ENCODE measurements at regions not wholly inside any gene's neighbourhood (a gene's known extent, or its start where the extent isn't known, plus 50 kb on each side); places are given as distances from the start of the nearest gene placed in this dataset.

DNA sequence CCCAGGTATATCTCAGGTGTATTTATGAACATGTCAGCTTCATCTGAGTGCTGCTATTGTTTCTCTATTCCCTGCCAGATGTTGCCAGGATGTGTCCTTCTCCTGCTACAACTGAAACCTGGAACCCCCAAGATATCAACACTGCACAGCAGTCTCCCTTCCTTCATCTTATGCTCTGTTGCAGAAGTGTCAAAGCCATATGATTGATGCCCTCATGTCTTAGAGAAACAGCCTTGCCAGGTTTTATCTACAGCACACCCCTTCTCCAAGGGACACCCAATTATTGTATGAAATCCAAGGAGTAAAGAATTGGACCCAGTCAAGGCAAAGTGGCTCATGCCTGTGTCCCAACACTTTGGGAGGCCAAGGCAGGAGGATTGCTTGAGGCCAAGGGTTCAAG, 60.5 kb upstream of the GHITM start (continued):
- TF ChIP-seq, protein P1, sequence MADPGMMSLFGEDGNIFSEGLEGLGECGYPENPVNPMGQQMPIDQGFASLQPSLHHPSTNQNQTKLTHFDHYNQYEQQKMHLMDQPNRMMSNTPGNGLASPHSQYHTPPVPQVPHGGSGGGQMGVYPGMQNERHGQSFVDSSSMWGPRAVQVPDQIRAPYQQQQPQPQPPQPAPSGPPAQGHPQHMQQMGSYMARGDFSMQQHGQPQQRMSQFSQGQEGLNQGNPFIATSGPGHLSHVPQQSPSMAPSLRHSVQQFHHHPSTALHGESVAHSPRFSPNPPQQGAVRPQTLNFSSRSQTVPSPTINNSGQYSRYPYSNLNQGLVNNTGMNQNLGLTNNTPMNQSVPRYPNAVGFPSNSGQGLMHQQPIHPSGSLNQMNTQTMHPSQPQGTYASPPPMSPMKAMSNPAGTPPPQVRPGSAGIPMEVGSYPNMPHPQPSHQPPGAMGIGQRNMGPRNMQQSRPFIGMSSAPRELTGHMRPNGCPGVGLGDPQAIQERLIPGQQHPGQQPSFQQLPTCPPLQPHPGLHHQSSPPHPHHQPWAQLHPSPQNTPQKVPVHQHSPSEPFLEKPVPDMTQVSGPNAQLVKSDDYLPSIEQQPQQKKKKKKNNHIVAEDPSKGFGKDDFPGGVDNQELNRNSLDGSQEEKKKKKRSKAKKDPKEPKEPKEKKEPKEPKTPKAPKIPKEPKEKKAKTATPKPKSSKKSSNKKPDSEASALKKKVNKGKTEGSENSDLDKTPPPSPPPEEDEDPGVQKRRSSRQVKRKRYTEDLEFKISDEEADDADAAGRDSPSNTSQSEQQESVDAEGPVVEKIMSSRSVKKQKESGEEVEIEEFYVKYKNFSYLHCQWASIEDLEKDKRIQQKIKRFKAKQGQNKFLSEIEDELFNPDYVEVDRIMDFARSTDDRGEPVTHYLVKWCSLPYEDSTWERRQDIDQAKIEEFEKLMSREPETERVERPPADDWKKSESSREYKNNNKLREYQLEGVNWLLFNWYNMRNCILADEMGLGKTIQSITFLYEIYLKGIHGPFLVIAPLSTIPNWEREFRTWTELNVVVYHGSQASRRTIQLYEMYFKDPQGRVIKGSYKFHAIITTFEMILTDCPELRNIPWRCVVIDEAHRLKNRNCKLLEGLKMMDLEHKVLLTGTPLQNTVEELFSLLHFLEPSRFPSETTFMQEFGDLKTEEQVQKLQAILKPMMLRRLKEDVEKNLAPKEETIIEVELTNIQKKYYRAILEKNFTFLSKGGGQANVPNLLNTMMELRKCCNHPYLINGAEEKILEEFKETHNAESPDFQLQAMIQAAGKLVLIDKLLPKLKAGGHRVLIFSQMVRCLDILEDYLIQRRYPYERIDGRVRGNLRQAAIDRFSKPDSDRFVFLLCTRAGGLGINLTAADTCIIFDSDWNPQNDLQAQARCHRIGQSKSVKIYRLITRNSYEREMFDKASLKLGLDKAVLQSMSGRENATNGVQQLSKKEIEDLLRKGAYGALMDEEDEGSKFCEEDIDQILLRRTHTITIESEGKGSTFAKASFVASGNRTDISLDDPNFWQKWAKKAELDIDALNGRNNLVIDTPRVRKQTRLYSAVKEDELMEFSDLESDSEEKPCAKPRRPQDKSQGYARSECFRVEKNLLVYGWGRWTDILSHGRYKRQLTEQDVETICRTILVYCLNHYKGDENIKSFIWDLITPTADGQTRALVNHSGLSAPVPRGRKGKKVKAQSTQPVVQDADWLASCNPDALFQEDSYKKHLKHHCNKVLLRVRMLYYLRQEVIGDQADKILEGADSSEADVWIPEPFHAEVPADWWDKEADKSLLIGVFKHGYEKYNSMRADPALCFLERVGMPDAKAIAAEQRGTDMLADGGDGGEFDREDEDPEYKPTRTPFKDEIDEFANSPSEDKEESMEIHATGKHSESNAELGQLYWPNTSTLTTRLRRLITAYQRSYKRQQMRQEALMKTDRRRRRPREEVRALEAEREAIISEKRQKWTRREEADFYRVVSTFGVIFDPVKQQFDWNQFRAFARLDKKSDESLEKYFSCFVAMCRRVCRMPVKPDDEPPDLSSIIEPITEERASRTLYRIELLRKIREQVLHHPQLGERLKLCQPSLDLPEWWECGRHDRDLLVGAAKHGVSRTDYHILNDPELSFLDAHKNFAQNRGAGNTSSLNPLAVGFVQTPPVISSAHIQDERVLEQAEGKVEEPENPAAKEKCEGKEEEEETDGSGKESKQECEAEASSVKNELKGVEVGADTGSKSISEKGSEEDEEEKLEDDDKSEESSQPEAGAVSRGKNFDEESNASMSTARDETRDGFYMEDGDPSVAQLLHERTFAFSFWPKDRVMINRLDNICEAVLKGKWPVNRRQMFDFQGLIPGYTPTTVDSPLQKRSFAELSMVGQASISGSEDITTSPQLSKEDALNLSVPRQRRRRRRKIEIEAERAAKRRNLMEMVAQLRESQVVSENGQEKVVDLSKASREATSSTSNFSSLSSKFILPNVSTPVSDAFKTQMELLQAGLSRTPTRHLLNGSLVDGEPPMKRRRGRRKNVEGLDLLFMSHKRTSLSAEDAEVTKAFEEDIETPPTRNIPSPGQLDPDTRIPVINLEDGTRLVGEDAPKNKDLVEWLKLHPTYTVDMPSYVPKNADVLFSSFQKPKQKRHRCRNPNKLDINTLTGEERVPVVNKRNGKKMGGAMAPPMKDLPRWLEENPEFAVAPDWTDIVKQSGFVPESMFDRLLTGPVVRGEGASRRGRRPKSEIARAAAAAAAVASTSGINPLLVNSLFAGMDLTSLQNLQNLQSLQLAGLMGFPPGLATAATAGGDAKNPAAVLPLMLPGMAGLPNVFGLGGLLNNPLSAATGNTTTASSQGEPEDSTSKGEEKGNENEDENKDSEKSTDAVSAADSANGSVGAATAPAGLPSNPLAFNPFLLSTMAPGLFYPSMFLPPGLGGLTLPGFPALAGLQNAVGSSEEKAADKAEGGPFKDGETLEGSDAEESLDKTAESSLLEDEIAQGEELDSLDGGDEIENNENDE (IDR thresholded peaks at IDR 0.05; ENCODE audit: insufficient replicate concordance, low read length), result no peak
- TF ChIP-seq KDM1A (IDR thresholded peaks at IDR 0.05; ENCODE audit: borderline replicate concordance, low read length), result no peak
- TF ChIP-seq GABPA (IDR thresholded peaks at IDR 0.05; ENCODE audit: borderline replicate concordance, insufficient read depth, low read length), result no peak
- TF ChIP-seq RFX5 (IDR thresholded peaks at IDR 0.05; ENCODE audit: borderline replicate concordance, low read depth, low read length), result no peak
- no peak for TF ChIP-seq SIX5 (IDR thresholded peaks at IDR 0.05; ENCODE audit: low read depth, low read length)
- no peak for TF ChIP-seq RAD21 (IDR thresholded peaks at IDR 0.05 in 1 of 2, conservative IDR thresholded peaks at IDR 0.05 in 1 of 2; ENCODE audit: low read depth in 2 of 2, low read length in 2 of 2)
- no peak for TF ChIP-seq GTF2F1 (IDR thresholded peaks at IDR 0.05; ENCODE audit: borderline replicate concordance, low read depth, low read length)
- TF ChIP-seq POLR2AphosphoS5 (IDR thresholded peaks at IDR 0.05; ENCODE audit: low read depth, low read length), result no peak
- TF ChIP-seq, protein P2, sequence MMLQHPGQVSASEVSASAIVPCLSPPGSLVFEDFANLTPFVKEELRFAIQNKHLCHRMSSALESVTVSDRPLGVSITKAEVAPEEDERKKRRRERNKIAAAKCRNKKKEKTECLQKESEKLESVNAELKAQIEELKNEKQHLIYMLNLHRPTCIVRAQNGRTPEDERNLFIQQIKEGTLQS (IDR thresholded peaks at IDR 0.05; ENCODE audit: insufficient read depth, low read depth, low read length), result no peak
